ENCODE measurements at regions not wholly inside any gene's neighbourhood (a gene's known extent, or its start where the extent isn't known, plus 50 kb on each side); places are given as distances from the start of the nearest gene placed in this dataset.
"Not testable (repeated sequence)": the region's sequence is repeated elsewhere in the genome, so short reads cannot be mapped to it uniquely, and the experiment has no call there.

- not testable (repeated sequence) for H3K36me3 ChIP-seq (ENCODE audit: insufficient read depth, low read length); H3K79me2 ChIP-seq (replicated peaks; ENCODE audit: insufficient read depth, low read length); H3K27ac ChIP-seq (ENCODE audit: low read length); H3K27me3 ChIP-seq (ENCODE audit: insufficient read depth, low read depth, low read length); H3F3A ChIP-seq (ENCODE audit: insufficient read depth, low read length, poor library complexity, severe bottlenecking); H3K9me3 ChIP-seq (ENCODE audit: low read length); H4K20me1 ChIP-seq (ENCODE audit: insufficient read depth); H3K4me2 ChIP-seq (ENCODE audit: low read length); H3K9ac ChIP-seq (ENCODE audit: low read length); H3K9me2 ChIP-seq (ENCODE audit: insufficient read depth, low read length); H3K4me3 ChIP-seq (ENCODE audit: low read length); H2AFZ ChIP-seq (ENCODE audit: low read depth, low read length)
Measured at GRCh38 chr13:54132127-54132526, 1103.5 kb downstream of the OLFM4 start.

DNA sequence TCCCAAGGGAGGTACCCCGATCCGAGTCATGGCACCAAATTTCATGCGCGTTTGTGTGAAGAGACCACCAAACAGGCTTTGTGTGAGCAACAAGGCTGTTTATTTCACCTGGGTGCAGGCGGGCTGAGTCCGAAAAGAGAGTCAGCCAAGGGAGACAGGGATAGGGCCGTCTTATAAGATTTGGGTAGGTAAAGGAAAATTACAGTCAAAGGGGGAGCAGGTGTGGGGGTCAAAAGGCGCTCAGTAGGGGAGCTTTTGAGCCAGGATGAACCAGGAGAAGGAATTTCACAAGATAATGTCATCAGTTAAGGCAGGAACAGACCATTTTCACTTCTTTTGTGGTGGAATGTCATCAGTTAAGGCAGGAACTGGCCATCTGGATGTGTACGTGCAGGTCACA, 1104.1 kb downstream of the OLFM4 start:
- H2AFZ ChIP-seq (ENCODE audit: low read depth, low read length); H3K9me2 ChIP-seq (ENCODE audit: insufficient read depth, low read length); H4K20me1 ChIP-seq (ENCODE audit: insufficient read depth); H3K9ac ChIP-seq (ENCODE audit: low read length); H3K27ac ChIP-seq (ENCODE audit: low read length); H3K79me2 ChIP-seq (replicated peaks; ENCODE audit: insufficient read depth, low read length); H3K36me3 ChIP-seq (ENCODE audit: insufficient read depth, low read length); H3F3A ChIP-seq (ENCODE audit: insufficient read depth, low read length, poor library complexity, severe bottlenecking); H3K4me3 ChIP-seq (ENCODE audit: low read length); H3K4me2 ChIP-seq (ENCODE audit: low read length); H3K9me3 ChIP-seq (ENCODE audit: low read length); H3K27me3 ChIP-seq (ENCODE audit: insufficient read depth, low read depth, low read length): not testable (repeated sequence)

- Histone ChIP-seq H3K27ac (ENCODE audit: low read length) (no peak overlapping the region), H3F3A (ENCODE audit: insufficient read depth, low read length, poor library complexity, severe bottlenecking) (no peaks in the 10 kb centered on the region), H3K9me3 (ENCODE audit: low read length) (no peaks in the 10 kb centered on the region), H3K27me3 (ENCODE audit: insufficient read depth, low read depth, low read length) (no peaks in the 10 kb centered on the region), H3K79me2 (replicated peaks; ENCODE audit: insufficient read depth, low read length) (no peaks in the 10 kb centered on the region), H3K9me2 (ENCODE audit: insufficient read depth, low read length) (no peaks in the 10 kb centered on the region), H3K4me3 (ENCODE audit: low read length) (no peak overlapping the region), H2AFZ (ENCODE audit: low read depth, low read length) (no peak overlapping the region), H3K36me3 (ENCODE audit: insufficient read depth, low read length) (no peaks in the 10 kb centered on the region), H3K9ac (ENCODE audit: low read length) (no peak overlapping the region), H4K20me1 (ENCODE audit: insufficient read depth) (no peaks in the 10 kb centered on the region), H3K4me2 (ENCODE audit: low read length) (no peak overlapping the region)
- TF ChIP-seq EP300 (conservative IDR thresholded peaks at IDR 0.05; ENCODE audit: poor library complexity, severe bottlenecking): no peak
- TF ChIP-seq REST (IDR thresholded peaks at IDR 0.05; ENCODE audit: borderline replicate concordance): no peak
- no peak for TF ChIP-seq EZH2 (IDR thresholded peaks at IDR 0.05; ENCODE audit: borderline replicate concordance, insufficient read depth, low read length, poor library complexity, severe bottlenecking)
- no peak for TF ChIP-seq POLR2AphosphoS5 (IDR thresholded peaks at IDR 0.05)
- no peak for TF ChIP-seq TAF1 (IDR thresholded peaks at IDR 0.05; ENCODE audit: low read depth)
- TF ChIP-seq, protein P1, sequence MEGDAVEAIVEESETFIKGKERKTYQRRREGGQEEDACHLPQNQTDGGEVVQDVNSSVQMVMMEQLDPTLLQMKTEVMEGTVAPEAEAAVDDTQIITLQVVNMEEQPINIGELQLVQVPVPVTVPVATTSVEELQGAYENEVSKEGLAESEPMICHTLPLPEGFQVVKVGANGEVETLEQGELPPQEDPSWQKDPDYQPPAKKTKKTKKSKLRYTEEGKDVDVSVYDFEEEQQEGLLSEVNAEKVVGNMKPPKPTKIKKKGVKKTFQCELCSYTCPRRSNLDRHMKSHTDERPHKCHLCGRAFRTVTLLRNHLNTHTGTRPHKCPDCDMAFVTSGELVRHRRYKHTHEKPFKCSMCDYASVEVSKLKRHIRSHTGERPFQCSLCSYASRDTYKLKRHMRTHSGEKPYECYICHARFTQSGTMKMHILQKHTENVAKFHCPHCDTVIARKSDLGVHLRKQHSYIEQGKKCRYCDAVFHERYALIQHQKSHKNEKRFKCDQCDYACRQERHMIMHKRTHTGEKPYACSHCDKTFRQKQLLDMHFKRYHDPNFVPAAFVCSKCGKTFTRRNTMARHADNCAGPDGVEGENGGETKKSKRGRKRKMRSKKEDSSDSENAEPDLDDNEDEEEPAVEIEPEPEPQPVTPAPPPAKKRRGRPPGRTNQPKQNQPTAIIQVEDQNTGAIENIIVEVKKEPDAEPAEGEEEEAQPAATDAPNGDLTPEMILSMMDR (IDR thresholded peaks at IDR 0.05; ENCODE audit: poor library complexity, severe bottlenecking): no peak
- TF ChIP-seq RAD21 (conservative IDR thresholded peaks at IDR 0.05): no peak
- no peak for TF ChIP-seq MXI1 (conservative IDR thresholded peaks at IDR 0.05; ENCODE audit: poor library complexity, severe bottlenecking)
- no peak for TF ChIP-seq SMC3 (conservative IDR thresholded peaks at IDR 0.05; ENCODE audit: poor library complexity)
Measured at GRCh38 chr13:54133746-54134145, 1105.1 kb downstream of the OLFM4 start.
